AG08396 (cell line): ENCODE measurements at regions not wholly inside any gene's neighbourhood (a gene's known extent, or its start where the extent isn't known, plus 50 kb on each side); places are given as distances from the start of the nearest gene placed in this dataset.

Experiments
- DNase-seq: peaks from one replicate; pipeline ENCODE4 v3.0.0; 2012; ENCODE audit warnings: low spot score, mixed read lengths

- DNase-seq = no peak
These were observed 217.5 kb downstream of the GLI2 start for GRCh38 chr2:120953066-120953756.

GRCh38 chr2:120953843-120954584 lies 218.3 kb downstream of the GLI2 start:
- DNase-seq = no peak

GRCh38 chr2:120954939-120955338 lies 219.3 kb downstream of the GLI2 start:
- no peak for DNase-seq

- DNase-seq = no peak
These were observed 219.8 kb downstream of the GLI2 start for GRCh38 chr2:120955427-120955826.

GRCh38 chr2:120956486-120957156 lies 221.0 kb downstream of the GLI2 start:
- DNase-seq = no peak

- DNase-seq = no peak
These were observed 222.2 kb downstream of the GLI2 start for GRCh38 chr2:120957905-120958304.

GRCh38 chr2:120958623-120959366 lies 223.1 kb downstream of the GLI2 start:
- no peak for DNase-seq

GRCh38 chr2:120959426-120959825 lies 223.8 kb downstream of the GLI2 start:
- no peak for DNase-seq

GRCh38 chr2:120960770-120961366 lies 225.2 kb downstream of the GLI2 start:
- DNase-seq = no peak

- no peak for DNase-seq
These were observed 225.7 kb downstream of the GLI2 start for GRCh38 chr2:120961396-120961795.

- no peak for DNase-seq
These were observed 228.5 kb downstream of the GLI2 start for GRCh38 chr2:120963997-120964705.

- DNase-seq = peak; percentile 43
These were observed 229.2 kb downstream of the GLI2 start for GRCh38 chr2:120964819-120965218.

- DNase-seq = no peak
These were observed 231.0 kb downstream of the GLI2 start for GRCh38 chr2:120966510-120967254.

- no peak for DNase-seq
These were observed 232.8 kb downstream of the GLI2 start for GRCh38 chr2:120968307-120969015.

GRCh38 chr2:120969613-120970355 lies 234.1 kb downstream of the GLI2 start:
- no peak for DNase-seq

GRCh38 chr2:120971866-120972265 lies 236.2 kb downstream of the GLI2 start:
- DNase-seq = no peak

- DNase-seq = no peak
These were observed 236.6 kb downstream of the GLI2 start for GRCh38 chr2:120972286-120972685.

GRCh38 chr2:120973196-120973595 lies 237.5 kb downstream of the GLI2 start:
- DNase-seq = no peak

GRCh38 chr2:120974950-120975349 lies 239.3 kb downstream of the GLI2 start:
- DNase-seq = no peak
